ENCODE measurements at regions not wholly inside any gene's neighbourhood (a gene's known extent, or its start where the extent isn't known, plus 50 kb on each side); places are given as distances from the start of the nearest gene placed in this dataset.
"Not testable (repeated sequence)": the region's sequence is repeated elsewhere in the genome, so short reads cannot be mapped to it uniquely, and the experiment has no call there.

DNA sequence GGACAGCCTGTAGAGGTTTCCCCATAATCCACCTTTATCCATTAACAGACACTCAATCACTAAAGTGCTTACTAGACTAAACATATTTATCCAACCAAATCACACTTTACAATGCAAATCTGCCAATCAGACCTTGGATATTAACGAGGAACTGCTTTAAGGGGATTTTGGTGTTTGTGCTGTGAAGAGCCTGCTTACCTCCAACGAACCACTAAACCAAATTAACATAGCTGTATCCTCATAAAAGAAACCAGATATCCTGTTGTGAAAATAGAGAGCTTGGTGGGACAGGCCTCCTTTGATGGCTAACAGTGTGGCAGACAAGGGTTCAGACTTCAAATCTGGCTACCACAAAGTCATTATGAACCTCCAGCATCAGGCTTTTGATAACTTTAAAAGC lies 252.6 kb upstream of the HAND2 start:
- no peak for DNase-seq (ENCODE audit: extremely low read depth in 1 of 2, low read depth in 1 of 2)

DNA sequence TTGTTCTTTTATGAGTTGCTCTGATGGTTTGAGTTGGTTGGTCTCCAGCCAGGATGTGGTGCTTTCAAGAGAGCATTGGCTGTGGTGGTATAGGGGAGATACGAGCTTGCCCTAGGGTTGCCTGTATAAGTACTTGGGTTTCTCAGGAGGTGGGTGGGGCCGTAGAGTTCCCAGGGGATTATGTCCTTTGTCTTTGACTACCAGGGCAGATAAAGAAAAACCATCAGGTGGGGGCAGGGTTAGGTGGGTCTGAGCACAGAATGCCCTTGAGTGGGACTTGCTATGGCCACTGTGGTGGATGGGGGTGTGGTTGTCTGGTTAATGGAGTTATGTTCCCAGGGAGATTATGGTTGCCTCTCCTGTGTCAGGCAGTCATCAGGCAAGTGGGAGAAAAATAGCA lies 247.9 kb upstream of the HAND2 start:
- no peak for DNase-seq (ENCODE audit: extremely low read depth in 1 of 2, low read depth in 1 of 2)

DNA sequence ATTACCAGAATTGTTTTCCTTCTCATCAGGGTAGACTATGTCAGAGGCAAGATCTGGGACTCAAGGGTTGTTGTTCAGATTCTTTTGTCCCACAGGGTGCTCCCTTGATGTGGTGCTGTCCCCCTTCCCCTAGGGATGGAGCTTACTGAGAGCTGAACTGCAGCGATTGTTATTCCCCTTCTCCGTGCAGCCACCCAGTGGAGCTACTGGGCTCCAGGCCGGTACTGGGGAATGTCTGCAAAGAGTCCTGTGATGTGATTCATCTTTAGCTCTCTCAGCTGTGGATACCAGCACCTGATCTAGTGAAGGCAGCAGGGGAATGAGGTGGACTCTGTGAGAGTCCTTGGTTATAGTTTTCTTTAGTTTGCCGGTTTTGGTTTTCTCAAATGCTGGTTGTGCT lies 247.4 kb upstream of the HAND2 start:
- DNase-seq (ENCODE audit: extremely low read depth in 1 of 2, low read depth in 1 of 2), result no peak

DNA sequence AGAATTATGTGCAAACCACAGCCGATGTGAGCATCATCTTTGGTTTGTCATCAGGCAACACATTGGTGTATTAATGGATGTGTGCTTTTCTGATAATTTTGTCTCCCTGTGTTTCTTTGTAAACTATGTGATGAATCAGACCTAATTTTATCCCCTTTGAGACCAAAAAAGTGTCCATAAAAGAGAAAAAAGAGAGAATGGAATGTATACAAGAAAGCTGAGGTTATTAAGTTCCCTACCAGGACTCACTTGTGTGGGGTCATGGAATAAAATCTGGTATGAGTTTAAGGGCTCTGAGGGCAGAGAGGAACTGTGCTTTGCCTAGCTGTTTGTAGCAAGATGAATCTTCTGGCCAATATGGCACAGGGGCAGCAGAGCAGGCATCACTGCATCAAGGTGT lies 239.5 kb upstream of the HAND2 start:
- no peak for DNase-seq (ENCODE audit: extremely low read depth in 1 of 2, low read depth in 1 of 2)

DNA sequence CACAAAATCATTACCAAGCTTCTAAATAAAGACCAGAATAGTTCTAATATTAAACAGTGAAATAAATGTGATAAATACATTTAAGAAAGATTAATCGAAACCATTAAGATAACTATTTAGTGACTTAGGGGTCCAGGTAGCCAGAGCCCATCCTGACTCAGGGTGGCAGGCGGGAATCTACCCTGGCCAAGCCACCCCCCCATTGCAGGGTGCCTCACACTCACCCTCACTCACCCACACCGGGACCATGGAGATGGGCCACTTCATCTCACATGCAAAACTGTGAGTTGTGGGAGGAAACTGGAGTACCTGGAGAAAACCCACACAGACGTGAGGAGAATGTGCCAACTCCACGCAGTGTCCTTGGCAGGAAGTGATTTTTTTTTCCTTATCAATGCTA lies 237.6 kb upstream of the HAND2 start:
- no peak for DNase-seq (ENCODE audit: extremely low read depth in 1 of 2, low read depth in 1 of 2)

DNA sequence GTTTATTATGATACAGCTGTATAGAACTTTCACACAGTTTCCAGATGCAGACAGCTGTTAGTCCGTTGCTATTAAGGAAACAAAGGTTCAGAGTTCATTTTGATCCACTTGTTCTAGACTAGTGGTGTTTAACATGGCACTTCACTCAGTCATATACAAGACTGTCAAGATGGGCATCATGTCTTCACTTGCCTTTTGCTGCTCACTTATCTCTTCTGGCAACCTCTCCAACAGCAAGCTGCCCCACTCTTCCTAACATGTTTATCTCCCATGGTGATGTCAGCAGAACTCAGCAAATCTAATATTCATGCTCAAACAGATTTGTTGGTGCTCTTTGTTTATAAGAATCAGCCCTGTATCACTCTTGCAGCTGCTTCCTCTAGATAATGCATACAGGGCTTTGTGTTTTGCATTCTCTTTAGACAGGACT lies 236.2 kb upstream of the HAND2 start:
- DNase-seq (ENCODE audit: extremely low read depth in 1 of 2, low read depth in 1 of 2), result no peak

DNA sequence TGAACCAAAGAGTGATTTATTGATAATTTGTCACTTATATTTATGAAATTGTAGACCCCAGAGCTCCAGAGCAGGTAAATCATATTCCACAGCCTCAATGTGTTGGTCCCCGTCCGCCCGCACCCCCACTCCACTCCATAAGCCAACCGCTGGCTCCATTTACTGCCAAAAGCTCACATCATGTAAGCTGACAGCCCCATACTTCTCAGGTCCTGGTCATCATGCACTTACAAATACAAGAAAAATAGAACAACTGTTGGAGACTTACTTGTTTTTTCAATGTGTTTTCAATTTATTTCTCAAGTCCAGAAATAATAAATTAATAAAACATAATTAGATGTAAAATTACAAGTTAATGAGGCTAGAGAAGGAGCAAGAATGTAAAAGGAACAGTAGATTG lies 235.7 kb upstream of the HAND2 start:
- DNase-seq (ENCODE audit: extremely low read depth in 1 of 2, low read depth in 1 of 2), result no peak

DNA sequence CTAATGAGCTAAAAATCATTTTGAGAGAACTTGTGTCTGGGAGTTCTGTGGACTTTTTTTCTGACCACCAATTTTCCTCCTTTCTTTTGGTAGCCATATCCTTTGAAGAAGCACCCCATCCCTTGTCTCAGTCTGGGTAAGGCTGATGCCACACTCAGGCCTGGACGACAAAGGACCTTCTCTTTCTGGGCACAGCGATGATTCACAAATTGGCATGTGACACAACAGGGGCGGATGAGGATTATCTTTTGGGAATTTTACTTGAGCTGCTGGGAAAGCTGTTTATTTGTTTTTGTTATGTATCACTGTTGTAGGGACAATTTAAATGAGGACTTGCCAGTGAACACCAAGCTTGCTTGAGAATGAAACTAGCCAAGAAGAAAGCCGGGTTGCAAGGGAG lies 233.4 kb upstream of the HAND2 start:
- DNase-seq (ENCODE audit: extremely low read depth in 1 of 2, low read depth in 1 of 2), result no peak

DNA sequence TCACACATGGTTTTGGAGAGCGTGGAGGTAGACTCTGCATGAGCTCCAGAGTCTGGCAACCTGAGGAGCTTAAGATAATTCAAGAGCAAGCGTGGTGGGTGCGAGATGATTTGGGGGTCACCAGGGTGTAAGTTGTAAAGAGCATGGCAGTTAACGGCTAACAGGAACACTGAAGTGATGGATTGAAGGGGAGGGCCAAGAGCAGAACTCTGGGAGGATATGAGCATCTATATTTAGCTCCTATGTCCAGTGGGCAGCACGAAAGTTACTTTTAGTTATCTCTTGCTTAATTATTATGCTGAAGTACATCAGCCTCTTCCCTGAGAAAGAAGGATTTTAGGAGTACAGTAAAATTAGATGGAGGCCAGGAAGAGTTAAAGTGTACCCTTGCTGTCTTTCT lies 231.9 kb upstream of the HAND2 start:
- DNase-seq (ENCODE audit: extremely low read depth in 1 of 2, low read depth in 1 of 2), result no peak

DNA sequence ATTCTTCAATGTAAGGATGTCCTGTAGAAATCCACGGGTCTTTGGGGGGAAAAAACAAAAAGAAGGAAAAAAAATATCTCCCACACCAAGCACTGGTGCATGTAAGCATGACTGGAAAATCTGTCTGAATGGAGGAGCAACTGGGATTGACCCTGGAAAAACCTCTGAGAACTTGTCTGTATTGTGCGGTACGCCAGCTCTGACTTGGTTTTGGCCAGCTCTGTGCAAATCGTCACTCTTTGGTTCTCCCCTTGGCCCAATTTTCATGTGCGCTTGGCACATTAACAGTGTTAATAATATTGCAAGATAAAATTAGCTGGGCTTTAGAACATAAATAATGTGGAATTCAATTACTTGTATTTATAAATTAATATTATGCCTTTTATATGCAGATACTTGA lies 231.2 kb upstream of the HAND2 start:
- DNase-seq (ENCODE audit: extremely low read depth in 1 of 2, low read depth in 1 of 2), result no peak

DNA sequence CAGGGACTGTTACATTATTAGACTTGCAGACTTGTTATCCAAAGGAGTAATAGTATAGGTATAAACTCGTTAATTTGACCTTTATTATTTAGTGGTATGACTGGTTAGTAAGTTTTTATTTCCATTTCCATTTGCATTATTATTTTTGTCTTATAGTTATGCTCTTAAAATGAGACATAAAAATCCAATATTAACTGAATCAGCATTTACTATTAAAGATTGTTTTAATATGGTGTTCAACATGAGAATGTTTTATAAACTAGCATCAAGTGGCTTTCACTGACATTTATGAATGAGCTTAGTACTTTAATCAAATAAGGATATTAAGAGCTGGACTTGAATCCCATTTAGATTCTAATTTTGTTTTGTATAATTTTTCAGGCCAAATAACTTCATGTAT lies 228.1 kb upstream of the HAND2 start:
- no peak for DNase-seq (ENCODE audit: extremely low read depth in 1 of 2, low read depth in 1 of 2)

DNA sequence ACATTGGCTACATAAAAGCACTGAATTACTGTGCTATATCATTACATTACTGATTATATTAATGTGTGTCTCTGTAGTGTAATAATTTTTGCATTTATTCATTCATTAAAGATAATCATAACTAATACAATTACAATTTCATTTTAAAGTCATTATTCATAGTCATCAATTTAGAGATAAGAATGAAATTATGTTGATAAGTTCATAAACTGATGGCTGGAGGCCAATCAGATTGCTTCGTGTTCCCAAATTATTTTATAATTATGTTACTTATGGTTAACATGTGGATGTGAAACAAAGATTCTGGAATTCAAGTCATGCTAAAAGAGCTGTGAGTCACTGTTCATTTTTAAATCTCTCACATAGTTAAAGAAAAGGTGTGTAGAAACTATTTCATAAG lies 223.4 kb upstream of the HAND2 start:
- DNase-seq (ENCODE audit: extremely low read depth in 1 of 2, low read depth in 1 of 2), result no peak

DNA sequence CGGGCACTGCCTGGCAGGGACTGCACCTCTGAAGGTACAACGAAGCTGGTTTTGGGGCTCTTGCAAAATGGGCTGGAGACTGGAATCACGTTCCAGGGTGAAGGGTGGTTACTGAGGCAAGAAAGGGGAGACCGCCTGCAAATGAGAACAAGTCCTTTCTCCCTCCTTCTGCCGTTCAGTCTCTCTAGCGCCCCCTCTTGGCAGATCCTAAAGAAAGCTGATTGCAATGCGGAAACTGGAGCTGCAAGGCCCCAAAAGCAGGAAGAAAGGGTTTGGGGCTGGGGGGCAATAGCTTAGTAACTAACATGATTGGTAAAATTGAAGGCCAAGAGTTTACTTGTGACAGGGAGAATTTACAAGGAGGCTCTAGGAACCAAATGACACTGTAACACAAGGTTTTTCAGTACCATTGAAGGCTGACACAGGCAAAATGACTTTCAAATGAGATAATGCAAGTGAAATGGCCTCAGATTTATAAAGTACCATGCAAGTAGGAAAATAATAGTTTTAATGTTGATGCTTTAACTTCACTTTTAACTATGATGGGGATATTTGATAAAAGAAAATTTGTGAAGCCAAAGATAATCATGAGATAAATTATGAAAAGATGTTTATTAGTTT lies 222.7 kb upstream of the HAND2 start:
- peak in 1 of 2 donors; percentile 4 for DNase-seq (ENCODE audit: extremely low read depth in 1 of 2, low read depth in 1 of 2)

DNA sequence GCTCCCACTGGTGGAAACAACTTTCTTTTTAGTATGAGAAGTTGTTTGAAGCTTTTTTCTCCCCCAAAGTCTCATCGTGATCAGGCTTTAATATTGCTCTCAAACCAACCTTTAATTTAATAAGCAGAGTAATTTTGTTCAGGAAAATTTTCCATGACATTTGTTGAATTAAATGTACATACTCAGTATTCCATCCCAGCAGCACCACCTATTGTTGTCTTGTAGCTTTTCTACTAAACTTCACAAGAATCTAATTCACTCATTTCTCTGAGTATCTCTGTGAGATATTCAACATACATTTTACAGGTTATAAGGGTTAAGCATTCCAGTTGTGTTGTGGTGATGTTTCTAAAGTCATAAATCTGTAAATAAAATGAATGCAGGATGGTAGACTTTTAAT lies 218.3 kb upstream of the HAND2 start:
- no peak for DNase-seq (ENCODE audit: extremely low read depth in 1 of 2, low read depth in 1 of 2)

DNA sequence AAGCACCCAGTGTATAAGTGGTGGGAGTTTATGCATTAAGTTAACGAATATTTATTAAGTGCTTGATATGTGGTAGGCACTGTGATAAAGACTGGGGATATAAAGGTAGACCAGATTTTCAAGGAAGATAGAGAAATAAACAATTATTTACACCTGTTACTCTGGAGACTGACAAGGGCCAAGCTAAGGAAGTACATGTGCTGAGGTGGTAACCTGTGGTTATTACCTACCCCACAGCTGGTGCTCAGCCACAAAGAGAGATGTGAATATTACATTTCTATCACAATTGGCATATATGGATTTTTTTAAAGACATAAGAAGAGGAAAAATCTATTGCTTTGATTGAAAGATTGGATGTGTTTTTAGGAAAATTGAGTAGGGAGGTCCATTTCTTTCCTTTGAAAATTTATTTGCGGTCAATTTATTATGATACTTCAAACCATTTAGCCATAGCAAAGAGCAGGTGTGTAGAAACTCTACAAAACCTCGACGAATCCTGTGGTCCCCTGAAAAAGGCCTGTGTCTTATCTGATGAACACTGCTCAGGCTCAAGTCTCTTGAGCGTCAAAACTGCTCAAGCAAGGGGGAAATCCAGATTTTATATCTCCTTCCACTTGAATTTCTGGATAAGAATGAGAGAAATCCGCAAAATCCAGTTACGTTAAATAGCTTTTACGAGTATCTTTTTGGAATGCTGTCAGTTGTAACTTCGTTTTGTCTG lies 217.7 kb upstream of the HAND2 start:
- DNase-seq (ENCODE audit: extremely low read depth in 1 of 2, low read depth in 1 of 2), result no peak

DNA sequence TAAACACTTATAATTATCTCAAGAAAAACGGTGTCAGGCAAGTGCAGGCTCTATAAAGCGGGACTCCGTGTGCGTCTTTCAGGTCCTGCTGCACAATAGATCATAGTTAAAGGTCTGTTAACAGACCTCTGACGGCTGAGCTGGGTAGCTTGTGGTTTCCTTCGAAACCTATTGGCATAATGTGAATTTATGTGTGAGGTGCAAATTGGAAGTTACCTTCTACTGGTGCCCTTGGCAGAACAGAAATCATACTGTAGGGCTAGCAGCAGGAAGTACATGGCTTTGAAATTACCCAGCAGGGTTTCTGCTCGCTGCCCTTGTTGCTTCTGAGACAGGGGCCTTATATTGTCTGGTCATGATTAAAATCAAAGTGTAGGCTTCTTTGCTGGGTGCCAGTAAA lies 216.4 kb upstream of the HAND2 start:
- no peak for DNase-seq (ENCODE audit: extremely low read depth in 1 of 2, low read depth in 1 of 2)

DNA sequence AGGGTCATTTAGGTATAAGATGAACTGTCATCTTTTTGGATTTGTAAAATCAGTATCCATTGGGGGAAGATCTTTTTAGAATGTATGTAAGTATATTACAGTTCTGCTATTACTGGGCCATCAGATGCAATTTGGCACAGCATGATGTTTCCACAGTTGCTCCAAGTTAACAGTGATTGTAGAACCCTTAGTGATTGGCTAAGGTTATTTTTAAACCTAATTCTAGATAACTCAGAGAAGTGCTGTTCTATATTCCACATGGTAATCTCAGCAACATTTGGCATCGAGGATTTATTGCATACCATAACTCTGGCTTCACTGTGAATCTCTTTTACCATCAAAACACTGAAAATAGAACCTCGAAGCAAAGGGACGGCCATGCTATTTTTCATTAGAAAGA lies 215.7 kb upstream of the HAND2 start:
- no peak for DNase-seq (ENCODE audit: extremely low read depth in 1 of 2, low read depth in 1 of 2)

DNA sequence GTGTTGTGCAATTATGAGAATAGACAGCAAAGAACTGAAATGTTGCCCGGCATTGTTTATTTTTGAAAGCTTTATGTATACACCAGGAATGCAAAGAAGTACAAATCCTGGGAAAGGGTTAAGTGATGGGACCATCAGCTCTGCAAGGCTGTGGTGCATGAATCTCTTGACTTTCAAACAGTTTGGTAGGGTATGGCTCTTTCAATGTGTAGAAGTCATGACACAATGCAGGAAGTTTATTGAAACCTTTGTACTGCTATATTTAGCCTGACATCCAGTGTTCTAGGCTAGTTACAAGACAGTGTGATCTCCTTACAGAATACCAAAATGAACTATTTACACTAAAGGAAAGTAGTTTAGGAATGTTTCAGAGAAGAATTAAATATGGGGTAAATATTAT lies 206.8 kb upstream of the HAND2 start:
- DNase-seq (ENCODE audit: extremely low read depth in 1 of 2, low read depth in 1 of 2), result no peak

DNA sequence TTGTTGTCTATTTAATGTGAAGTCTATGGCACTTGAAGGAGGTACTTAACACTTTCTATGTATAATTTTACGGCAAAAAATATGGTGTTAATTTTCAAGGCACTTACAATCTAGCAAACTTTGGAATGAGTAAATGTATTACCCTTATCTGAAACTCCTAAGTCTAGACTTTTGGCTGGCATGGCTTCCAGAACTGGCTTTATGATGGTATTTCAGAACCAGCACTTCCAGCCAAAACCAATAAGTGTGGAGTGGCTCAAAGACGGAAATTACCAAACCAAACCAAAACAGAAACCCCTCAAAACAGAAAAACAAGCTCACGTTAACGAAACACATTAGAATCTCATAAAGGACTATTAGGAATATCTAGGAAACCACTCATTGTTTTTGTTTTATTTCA lies 205.6 kb upstream of the HAND2 start:
- DNase-seq (ENCODE audit: extremely low read depth in 1 of 2, low read depth in 1 of 2), result no peak

DNA sequence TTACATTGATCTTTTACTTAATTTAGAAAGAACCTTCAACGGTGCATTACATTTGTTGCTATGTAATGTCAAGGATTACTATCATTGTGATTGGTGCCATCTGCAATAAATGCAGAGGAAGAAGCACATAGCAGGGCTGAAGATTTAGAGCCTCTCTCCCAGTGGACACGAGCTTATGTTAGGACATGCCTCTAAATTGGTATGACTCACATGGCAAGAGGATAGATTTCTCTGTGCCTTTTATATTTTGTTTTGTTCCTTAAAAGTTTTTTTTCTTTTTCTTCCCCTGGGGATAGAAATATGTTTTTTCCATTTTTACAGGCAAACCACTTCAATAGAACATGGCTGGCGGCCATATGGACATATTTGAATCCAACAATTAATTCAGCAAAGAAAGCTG lies 205.0 kb upstream of the HAND2 start:
- no peak for DNase-seq (ENCODE audit: extremely low read depth in 1 of 2, low read depth in 1 of 2)

DNA sequence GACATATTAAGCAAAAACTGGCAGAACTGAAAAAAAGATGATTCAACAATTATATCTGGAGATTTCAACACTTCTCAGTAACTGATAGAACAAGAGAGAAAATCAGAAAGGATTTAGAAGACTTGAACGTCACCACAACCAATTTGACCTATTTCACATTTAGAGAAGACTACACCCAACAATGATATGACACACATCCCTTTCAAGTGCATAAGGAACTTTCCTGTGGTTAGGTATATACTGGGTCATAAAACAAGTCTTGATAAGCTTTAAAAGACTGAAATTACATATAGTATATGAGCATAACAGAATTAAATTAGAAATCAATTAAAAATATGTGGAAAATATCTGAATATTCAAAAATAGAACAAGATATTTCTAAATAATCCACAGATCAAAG lies 201.2 kb upstream of the HAND2 start:
- DNase-seq (ENCODE audit: extremely low read depth in 1 of 2, low read depth in 1 of 2), result no peak

DNA sequence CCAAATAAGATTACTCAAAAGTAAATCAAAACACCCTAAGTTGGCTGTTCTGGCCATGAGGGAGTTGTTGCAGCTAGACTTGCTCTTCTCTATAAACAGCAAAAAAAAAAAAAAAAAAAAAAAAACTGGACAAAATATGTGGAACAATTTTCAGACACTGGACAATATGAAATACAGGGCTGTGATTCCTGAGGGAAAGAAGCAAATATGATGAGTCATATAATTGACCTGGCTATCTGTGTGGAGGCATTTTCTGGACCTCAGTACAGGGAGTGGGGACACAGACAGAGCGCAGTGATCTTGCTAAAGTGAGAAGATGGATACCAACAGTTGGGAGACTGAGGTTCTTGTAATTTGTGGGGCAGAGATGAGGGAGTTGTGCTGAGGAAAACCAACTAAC lies 192.0 kb upstream of the HAND2 start:
- DNase-seq (ENCODE audit: extremely low read depth in 1 of 2, low read depth in 1 of 2), result no peak

DNA sequence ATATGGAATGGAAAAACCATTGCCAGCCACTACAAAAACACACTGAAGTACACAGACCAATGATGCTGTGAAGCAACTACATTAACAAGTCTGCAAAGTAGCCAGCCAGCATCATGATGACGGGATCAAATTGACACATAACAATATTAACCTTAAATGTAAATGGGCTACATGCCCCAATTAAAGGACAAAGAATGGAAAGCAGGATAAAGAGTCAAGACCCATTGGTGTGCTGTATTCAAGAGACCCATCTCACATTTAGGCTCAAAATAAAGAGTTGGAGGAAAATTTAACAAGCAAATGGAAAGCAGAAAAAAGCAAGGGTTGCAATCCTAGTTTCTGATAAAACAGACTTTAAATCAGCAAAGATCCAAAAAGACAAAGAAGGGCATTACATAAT lies 188.5 kb upstream of the HAND2 start:
- not testable (repeated sequence) for DNase-seq (ENCODE audit: extremely low read depth in 1 of 2, low read depth in 1 of 2)
